Nephron (organoid): ENCODE measurements at regions not wholly inside any gene's neighbourhood (a gene's known extent, or its start where the extent isn't known, plus 50 kb on each side); places are given as distances from the start of the nearest gene placed in this dataset.
"Not testable (repeated sequence)": the region's sequence is repeated elsewhere in the genome, so short reads cannot be mapped to it uniquely, and the experiment has no call there.

Experiments used
- H3K27ac Mint-ChIP-seq, 3 experiments: 2 replicates each; pipeline ENCODE4 v1.8.0; 2020; ENCODE audit warnings: mixed read lengths in 3 of 3, mild to moderate bottlenecking in 2 of 3, moderate library complexity in 1 of 3
- H3K27me3 Mint-ChIP-seq: 2 replicates; pipeline ENCODE4 v1.8.0; 2021; ENCODE audit warnings: low read depth, mild to moderate bottlenecking, moderate library complexity, mixed read lengths
- H3K36me3 Mint-ChIP-seq: 2 replicates; pipeline ENCODE4 v1.8.0; 2020; ENCODE audit warnings: low read depth, mixed read lengths
- H3K4me1 Mint-ChIP-seq: 2 replicates; pipeline ENCODE4 v1.8.0; 2020; ENCODE audit warnings: mixed read lengths
- H3K4me3 Mint-ChIP-seq, 3 experiments: 2 replicates each; pipeline ENCODE4 v1.8.0; 2020; ENCODE audit warnings: mild to moderate bottlenecking in 3 of 3, mixed read lengths in 3 of 3, moderate library complexity in 2 of 3
- H3K9me3 Mint-ChIP-seq: 2 replicates; pipeline ENCODE4 v1.8.0; 2020; ENCODE audit warnings: mixed read lengths
- TF ChIP-seq, protein P1 (sequence below), 3 experiments: fragments of 200-600 bp; sonication (generic); IDR thresholded peaks; one replicate each; pipeline ENCODE4 v1.5.0; 2021; ENCODE audit warnings: antibody characterized with exemption in 3 of 3; ENCODE audit not compliant: unreplicated experiment in 3 of 3

DNA sequence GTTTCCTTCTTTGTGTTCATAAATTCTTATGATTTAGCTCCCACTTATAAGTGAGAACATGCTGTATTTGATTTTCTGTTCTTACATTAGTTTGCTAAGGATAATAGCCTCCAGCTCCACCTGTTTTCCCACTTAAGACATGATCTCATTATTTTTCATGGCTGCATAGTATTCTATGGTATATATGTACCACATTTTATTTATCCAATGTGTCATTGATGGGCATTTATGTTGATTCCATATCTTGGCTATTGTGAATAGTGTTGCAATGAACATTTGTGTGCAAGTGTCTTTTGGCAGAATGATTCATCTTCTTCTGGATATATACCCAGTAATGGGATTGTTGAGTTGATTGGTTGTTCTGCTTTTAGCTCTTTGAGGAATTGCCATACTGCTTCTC is 1234.8 kb downstream of the ADGRL3 start:
- Mint-ChIP-seq H3K27ac (no peak overlapping the region), H3K4me1 (no peaks in the 10 kb centered on the region), H3K27me3 (no peaks in the 10 kb centered on the region), H3K36me3 (no peaks in the 10 kb centered on the region), H3K4me3 (no peak overlapping the region), H3K9me3 (peaks cover 28% of the 10 kb centered on the region)
- TF ChIP-seq, protein P1, sequence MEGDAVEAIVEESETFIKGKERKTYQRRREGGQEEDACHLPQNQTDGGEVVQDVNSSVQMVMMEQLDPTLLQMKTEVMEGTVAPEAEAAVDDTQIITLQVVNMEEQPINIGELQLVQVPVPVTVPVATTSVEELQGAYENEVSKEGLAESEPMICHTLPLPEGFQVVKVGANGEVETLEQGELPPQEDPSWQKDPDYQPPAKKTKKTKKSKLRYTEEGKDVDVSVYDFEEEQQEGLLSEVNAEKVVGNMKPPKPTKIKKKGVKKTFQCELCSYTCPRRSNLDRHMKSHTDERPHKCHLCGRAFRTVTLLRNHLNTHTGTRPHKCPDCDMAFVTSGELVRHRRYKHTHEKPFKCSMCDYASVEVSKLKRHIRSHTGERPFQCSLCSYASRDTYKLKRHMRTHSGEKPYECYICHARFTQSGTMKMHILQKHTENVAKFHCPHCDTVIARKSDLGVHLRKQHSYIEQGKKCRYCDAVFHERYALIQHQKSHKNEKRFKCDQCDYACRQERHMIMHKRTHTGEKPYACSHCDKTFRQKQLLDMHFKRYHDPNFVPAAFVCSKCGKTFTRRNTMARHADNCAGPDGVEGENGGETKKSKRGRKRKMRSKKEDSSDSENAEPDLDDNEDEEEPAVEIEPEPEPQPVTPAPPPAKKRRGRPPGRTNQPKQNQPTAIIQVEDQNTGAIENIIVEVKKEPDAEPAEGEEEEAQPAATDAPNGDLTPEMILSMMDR (IDR thresholded peaks at IDR 0.05; ENCODE audit: unreplicated experiment in 3 of 3) = no peak

- not testable (repeated sequence) for H3K4me1 Mint-ChIP-seq, H3K27me3 Mint-ChIP-seq, H3K27ac Mint-ChIP-seq, H3K4me3 Mint-ChIP-seq, H3K36me3 Mint-ChIP-seq
- H3K9me3 Mint-ChIP-seq = peaks cover 18% of the 10 kb centered on the region
These were observed 1231.5 kb downstream of the ADGRL3 start for GRCh38 chr4:62431513-62432231.

GRCh38 chr4:62429297-62429696 is 1229.2 kb downstream of the ADGRL3 start:
- Mint-ChIP-seq H3K9me3 (peaks cover 9% of the 10 kb centered on the region), H3K4me1 (no peaks in the 10 kb centered on the region), H3K36me3 (no peaks in the 10 kb centered on the region), H3K27ac (no peak overlapping the region), H3K27me3 (no peaks in the 10 kb centered on the region), H3K4me3 (no peak overlapping the region)
- TF ChIP-seq, protein P1 (IDR thresholded peaks at IDR 0.05; ENCODE audit: unreplicated experiment in 3 of 3) = no peak

DNA sequence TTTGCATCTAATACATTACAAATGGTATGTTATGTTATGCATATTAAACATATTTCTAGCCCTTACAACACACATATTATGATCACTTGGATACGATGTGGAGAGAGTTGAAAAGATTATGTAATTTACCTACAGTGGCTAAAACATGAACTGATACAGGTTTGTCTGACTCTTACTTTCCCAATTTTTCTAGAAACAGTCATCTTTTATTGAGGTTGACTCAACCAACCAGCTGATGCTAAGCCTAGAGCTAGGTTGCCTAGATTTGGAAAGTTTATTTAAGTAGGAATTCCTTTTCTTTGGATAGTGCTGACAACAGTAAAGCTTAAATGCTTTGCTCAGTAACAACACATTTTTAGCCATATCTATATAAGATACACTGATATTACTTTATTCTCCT is 1215.1 kb downstream of the ADGRL3 start:
- Mint-ChIP-seq H3K36me3 (no peaks in the 10 kb centered on the region), H3K27me3 (no peaks in the 10 kb centered on the region), H3K4me1 (no peaks in the 10 kb centered on the region), H3K27ac (no peak overlapping the region), H3K9me3 (peaks cover 3% of the 10 kb centered on the region), H3K4me3 (no peak overlapping the region)
- TF ChIP-seq, protein P1 (IDR thresholded peaks at IDR 0.05; ENCODE audit: unreplicated experiment in 3 of 3) = no peak

DNA sequence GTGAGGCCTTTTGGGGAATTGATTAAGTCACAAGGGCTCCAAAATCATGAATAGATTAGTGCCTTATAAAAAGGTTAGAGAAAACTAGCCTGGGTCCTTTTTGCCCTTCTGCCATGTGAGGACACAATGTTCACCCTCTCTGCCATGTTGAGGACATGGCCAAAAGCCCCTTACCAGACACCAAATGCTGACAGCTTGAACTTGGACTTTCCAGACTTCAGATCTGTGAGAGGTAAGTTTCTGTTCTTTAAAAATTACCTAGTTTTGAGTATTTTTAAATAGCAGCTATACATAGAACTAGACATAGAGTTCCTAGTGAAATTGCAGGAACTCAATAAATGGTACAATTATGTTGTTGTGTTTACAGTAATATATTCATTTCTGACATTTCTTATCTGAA is 1214.4 kb downstream of the ADGRL3 start:
- no peak overlapping the region for H3K27ac Mint-ChIP-seq

GRCh38 chr4:62410371-62411003 is 1210.4 kb downstream of the ADGRL3 start:
- Mint-ChIP-seq H3K9me3 (no peaks in the 10 kb centered on the region), H3K36me3 (no peaks in the 10 kb centered on the region), H3K27me3 (no peaks in the 10 kb centered on the region), H3K4me3 (no peak overlapping the region), H3K4me1 (peaks cover 5% of the 10 kb centered on the region), H3K27ac (no peak overlapping the region)
- TF ChIP-seq, protein P1 (IDR thresholded peaks at IDR 0.05; ENCODE audit: unreplicated experiment in 3 of 3) = no peak

More for the DNA sequence above, 1214.4 kb downstream of the ADGRL3 start:
- TF ChIP-seq, protein P1 (IDR thresholded peaks at IDR 0.05; ENCODE audit: unreplicated experiment in 3 of 3) = no peak
- no peaks in the 10 kb centered on the region for H3K9me3 Mint-ChIP-seq
- H3K4me1 Mint-ChIP-seq = no peaks in the 10 kb centered on the region
- H3K36me3 Mint-ChIP-seq = no peaks in the 10 kb centered on the region
- no peak overlapping the region for H3K4me3 Mint-ChIP-seq
- H3K27me3 Mint-ChIP-seq = no peaks in the 10 kb centered on the region
